ENCODE measurements at regions not wholly inside any gene's neighbourhood (a gene's known extent, or its start where the extent isn't known, plus 50 kb on each side); places are given as distances from the start of the nearest gene placed in this dataset.
A peak's percentile ranks its signal among the peaks of the same experiment; 100 is the strongest.

- DNase-seq (ENCODE audit: low read depth) = peak; percentile 29
- peak; percentile 61 for TF ChIP-seq CTCF (IDR thresholded peaks at IDR 0.05; ENCODE audit: insufficient read depth, low read length)
Observed at GRCh38 chr7:96414931-96415292, 93.0 kb upstream of the SLC25A13 start.

GRCh38 chr7:96410126-96410839 is 88.4 kb upstream of the SLC25A13 start:
- no peak overlapping the region for H3K4me3 ChIP-seq (ENCODE audit: low read depth, low read length)
- DNase-seq (ENCODE audit: low read depth) = no peak
- no peak for TF ChIP-seq CTCF (IDR thresholded peaks at IDR 0.05; ENCODE audit: insufficient read depth, low read length)

More at GRCh38 chr7:96414931-96415292, 93.0 kb upstream of the SLC25A13 start:
- H3K4me3 ChIP-seq (ENCODE audit: low read depth, low read length) = no peak overlapping the region

- H3K4me3 ChIP-seq (ENCODE audit: low read depth, low read length) = no peak overlapping the region
- DNase-seq (ENCODE audit: low read depth) = no peak
- TF ChIP-seq CTCF (IDR thresholded peaks at IDR 0.05; ENCODE audit: insufficient read depth, low read length) = no peak
Observed at GRCh38 chr7:96408881-96409280, 87.0 kb upstream of the SLC25A13 start.

- TF ChIP-seq CTCF (IDR thresholded peaks at IDR 0.05; ENCODE audit: insufficient read depth, low read length) = no peak
- DNase-seq (ENCODE audit: low read depth) = no peak
- H3K4me3 ChIP-seq (ENCODE audit: low read depth, low read length) = no peak overlapping the region
Observed at GRCh38 chr7:96407427-96407826, 85.5 kb upstream of the SLC25A13 start.

GRCh38 chr7:96402913-96403312 is 81.0 kb upstream of the SLC25A13 start:
- DNase-seq (ENCODE audit: low read depth) = no peak

GRCh38 chr7:96401200-96401599 is 79.3 kb upstream of the SLC25A13 start:
- no peak overlapping the region for H3K4me3 ChIP-seq (ENCODE audit: low read depth, low read length)
- no peak for DNase-seq (ENCODE audit: low read depth)
- TF ChIP-seq CTCF (IDR thresholded peaks at IDR 0.05; ENCODE audit: insufficient read depth, low read length) = no peak

More at GRCh38 chr7:96402913-96403312, 81.0 kb upstream of the SLC25A13 start:
- no peak overlapping the region for H3K4me3 ChIP-seq (ENCODE audit: low read depth, low read length)
- TF ChIP-seq CTCF (IDR thresholded peaks at IDR 0.05; ENCODE audit: insufficient read depth, low read length) = no peak

- no peak for TF ChIP-seq CTCF (IDR thresholded peaks at IDR 0.05; ENCODE audit: insufficient read depth, low read length)
- no peak for DNase-seq (ENCODE audit: low read depth)
- H3K4me3 ChIP-seq (ENCODE audit: low read depth, low read length) = no peak overlapping the region
Observed at GRCh38 chr7:96400518-96400917, 78.6 kb upstream of the SLC25A13 start.

Measured in fibroblast of the aortic adventitia (primary cell).